Natural killer cell (primary cell): ENCODE measurements at regions not wholly inside any gene's neighbourhood (a gene's known extent, or its start where the extent isn't known, plus 50 kb on each side); places are given as distances from the start of the nearest gene placed in this dataset.

Source experiments
- ATAC-seq, 3 donors: fragments of 150-1000 bp in 2 of 3; fragments of 200-7000 bp in 1 of 3; cut with Tn5 transposase; 1 replicate in 1 of 3; 2 replicates in 2 of 3; pipeline ENCODE4 v1.10.0; 2021; ENCODE audit warnings: mild to moderate bottlenecking in 2 of 3, moderate library complexity in 2 of 3
- DNase-seq, 2 donors: peaks; one replicate each; pipeline versions ENCODE4 v3.0.0 to v3.0.0-alpha.2; 2013 to 2021; ENCODE audit warnings: mixed read lengths in 1 of 2
- H3K27ac ChIP-seq: one replicate; pipeline ENCODE4 v1.5.1; 2013; ENCODE audit warnings: mild to moderate bottlenecking, low read length
- H3K27me3 ChIP-seq: one replicate; pipeline ENCODE4 v1.6.1; 2013; ENCODE audit warnings: low read length; ENCODE audit not compliant: control insufficient read depth, insufficient read depth
- H3K36me3 ChIP-seq: one replicate; pipeline ENCODE4 v1.6.1; 2013; ENCODE audit warnings: low read length; ENCODE audit not compliant: control insufficient read depth, insufficient read depth
- H3K4me1 ChIP-seq: one replicate; pipeline ENCODE4 v1.6.1; 2013; ENCODE audit warnings: low read length; ENCODE audit not compliant: control insufficient read depth, insufficient read depth
- H3K4me3 ChIP-seq: one replicate; pipeline ENCODE4 v1.5.1; 2013; ENCODE audit warnings: low read length
- H3K9me3 ChIP-seq: one replicate; pipeline ENCODE4 v1.6.1; 2013; ENCODE audit warnings: low read length; ENCODE audit not compliant: control insufficient read depth, insufficient read depth
- H3K27ac Mint-ChIP-seq, 2 donors: one replicate each; pipeline ENCODE4 v1.8.0; 2022; ENCODE audit warnings: mild to moderate bottlenecking in 2 of 2, mixed read lengths in 2 of 2, moderate library complexity in 1 of 2
- H3K27me3 Mint-ChIP-seq, 2 donors: one replicate each; pipeline ENCODE4 v1.8.0; 2022; ENCODE audit warnings: low read depth in 2 of 2, mixed read lengths in 2 of 2
- H3K36me3 Mint-ChIP-seq: one replicate; pipeline ENCODE4 v1.8.0; 2022; ENCODE audit warnings: mixed read lengths
- H3K4me1 Mint-ChIP-seq, 2 donors: one replicate each; pipeline ENCODE4 v1.8.0; 2022; ENCODE audit warnings: mixed read lengths in 2 of 2
- H3K4me3 Mint-ChIP-seq: one replicate; pipeline ENCODE4 v1.8.0; 2022; ENCODE audit warnings: mild to moderate bottlenecking, moderate library complexity, mixed read lengths
- H3K9me3 Mint-ChIP-seq, 2 donors: one replicate each; pipeline ENCODE4 v1.8.0; 2022; ENCODE audit warnings: mixed read lengths in 2 of 2
- CTCF ChIP-seq: fragments of 200-600 bp; IDR thresholded peaks from one replicate; pipeline ENCODE4 v1.8.0; 2022; ENCODE audit warnings: antibody characterized with exemption
- WGBS: methylation state at CpG from one replicate; pipeline ENCODE4 v1.1.7; 2013; ENCODE audit warnings: missing lambda C conversion rate; ENCODE audit not compliant: insufficient coverage; 5-methylcytosine and 5-hydroxymethylcytosine counted together
- intact Hi-C: fragments of 100-400 bp; cut with micrococcal nuclease; formaldehyde crosslinking; loops from one replicate; pipeline ENCODE4 v1.14.2; 2022

GRCh38 chr18:10166164-10166807 lies 252.5 kb downstream of the VAPA start:
- Histone ChIP-seq H3K4me1 (no peaks in the 10 kb centered on the region), H3K36me3 (no peaks in the 10 kb centered on the region), H3K4me3 (no peak overlapping the region), H3K27ac (no peak overlapping the region), H3K9me3 (no peaks in the 10 kb centered on the region), H3K27me3 (no peaks in the 10 kb centered on the region)
- H3K36me3 Mint-ChIP-seq = no peaks in the 10 kb centered on the region
- intact Hi-C loops = no loop called here
- H3K4me3 Mint-ChIP-seq = no peak overlapping the region
- no peak for TF ChIP-seq CTCF
- H3K9me3 Mint-ChIP-seq = no peaks in the 10 kb centered on the region
- H3K4me1 Mint-ChIP-seq = no peaks in the 10 kb centered on the region
- WGBS = 89% methylated on average over 22 of the region's 22 CpGs
- ATAC-seq (no peak), DNase-seq (no peak)
- H3K27me3 Mint-ChIP-seq = no peaks in the 10 kb centered on the region
- H3K27ac Mint-ChIP-seq = no peak overlapping the region

- DNase-seq = no peak
- H3K36me3 Mint-ChIP-seq = no peaks in the 10 kb centered on the region
- Histone ChIP-seq H3K36me3 (no peaks in the 10 kb centered on the region), H3K27ac (no peak overlapping the region), H3K4me1 (no peaks in the 10 kb centered on the region), H3K9me3 (no peaks in the 10 kb centered on the region), H3K4me3 (no peak overlapping the region), H3K27me3 (no peaks in the 10 kb centered on the region)
- H3K4me1 Mint-ChIP-seq = no peaks in the 10 kb centered on the region
- 90% methylated on average over 11 of the region's 11 CpGs for WGBS
- intact Hi-C loops = no loop called here
- TF ChIP-seq CTCF = no peak
- ATAC-seq = no peak
- H3K27me3 Mint-ChIP-seq = no peaks in the 10 kb centered on the region
- no peak overlapping the region for H3K4me3 Mint-ChIP-seq
- H3K9me3 Mint-ChIP-seq = no peaks in the 10 kb centered on the region
- no peak overlapping the region for H3K27ac Mint-ChIP-seq
Observed at GRCh38 chr18:10167759-10168158, 253.9 kb downstream of the VAPA start.

GRCh38 chr18:10168477-10168876 lies 254.7 kb downstream of the VAPA start:
- ATAC-seq (no peak), DNase-seq (no peak)
- no peaks in the 10 kb centered on the region for H3K9me3 ChIP-seq
- Mint-ChIP-seq H3K4me1 (no peaks in the 10 kb centered on the region), H3K4me3 (no peak overlapping the region), H3K9me3 (no peaks in the 10 kb centered on the region), H3K36me3 (no peaks in the 10 kb centered on the region), H3K27ac (no peak overlapping the region), H3K27me3 (no peaks in the 10 kb centered on the region)
- H3K27ac ChIP-seq = no peak overlapping the region
- 88% methylated on average over 9 of the region's 9 CpGs for WGBS
- intact Hi-C loops = no loop called here
- H3K4me3 ChIP-seq = no peak overlapping the region
- H3K27me3 ChIP-seq = no peaks in the 10 kb centered on the region
- H3K4me1 ChIP-seq = no peaks in the 10 kb centered on the region
- no peak for TF ChIP-seq CTCF
- H3K36me3 ChIP-seq = no peaks in the 10 kb centered on the region

GRCh38 chr18:10169064-10169562 lies 255.3 kb downstream of the VAPA start:
- Mint-ChIP-seq H3K4me1 (no peaks in the 10 kb centered on the region), H3K9me3 (no peaks in the 10 kb centered on the region)

More at GRCh38 chr18:10169064-10169562, 255.3 kb downstream of the VAPA start:
- H3K4me3 Mint-ChIP-seq = no peak overlapping the region
- no peaks in the 10 kb centered on the region for H3K9me3 ChIP-seq
- no peak overlapping the region for H3K27ac ChIP-seq
- TF ChIP-seq CTCF = no peak
- DNase-seq (no peak), ATAC-seq (no peak)
- no peaks in the 10 kb centered on the region for H3K36me3 ChIP-seq
- intact Hi-C loops = no loop called here
- no peaks in the 10 kb centered on the region for H3K36me3 Mint-ChIP-seq
- no peaks in the 10 kb centered on the region for H3K4me1 ChIP-seq
- H3K27ac Mint-ChIP-seq = no peak overlapping the region
- H3K27me3 ChIP-seq = no peaks in the 10 kb centered on the region
- 86% methylated on average over 4 of the region's 4 CpGs for WGBS
- H3K4me3 ChIP-seq = no peak overlapping the region
- H3K27me3 Mint-ChIP-seq = no peaks in the 10 kb centered on the region
